Transverse colon (tissue), 4 donors: ENCODE measurements at regions not wholly inside any gene's neighbourhood (a gene's known extent, or its start where the extent isn't known, plus 50 kb on each side); places are given as distances from the start of the nearest gene placed in this dataset.

Source experiments
- CTCF ChIP-seq, 5 experiments: fragments of 200-600 bp in 3 of 5; fragments of 450-650 bp in 2 of 5; sonication (generic) in 3 of 5; IDR thresholded peaks; 1 replicate in 2 of 5; 2 replicates in 3 of 5; pipeline ENCODE4 v1.5.1; 2016 to 2017; ENCODE audit warnings: antibody characterized with exemption in 5 of 5, inconsistent platforms in 3 of 5, mild to moderate bottlenecking in 2 of 5, moderate library complexity in 1 of 5
- EP300 ChIP-seq: sonication (generic); formaldehyde crosslinking; IDR thresholded peaks from one replicate; pipeline ENCODE4 v1.6.1; 2017; ENCODE audit warnings: antibody characterized with exemption, low read depth
- POLR2A ChIP-seq: fragments of 450-650 bp; IDR thresholded peaks from one replicate; pipeline ENCODE4 v1.6.1; 2016; ENCODE audit warnings: antibody characterized with exemption, mild to moderate bottlenecking, moderate library complexity
- POLR2AphosphoS5 ChIP-seq, 3 donors: sonication (generic); formaldehyde crosslinking; IDR thresholded peaks; one replicate each; pipeline ENCODE4 v1.6.1; 2016; ENCODE audit warnings: antibody characterized with exemption in 3 of 3

GRCh38 chr2:122873951-122874350 lies 1118.5 kb downstream of the TSN start:
- TF ChIP-seq CTCF (IDR thresholded peaks at IDR 0.05) (no peak), POLR2A (no peak), POLR2AphosphoS5 (IDR thresholded peaks at IDR 0.05) (no peak), EP300 (no peak)
